ENCODE measurements at regions not wholly inside any gene's neighbourhood (a gene's known extent, or its start where the extent isn't known, plus 50 kb on each side); places are given as distances from the start of the nearest gene placed in this dataset.

DNA sequence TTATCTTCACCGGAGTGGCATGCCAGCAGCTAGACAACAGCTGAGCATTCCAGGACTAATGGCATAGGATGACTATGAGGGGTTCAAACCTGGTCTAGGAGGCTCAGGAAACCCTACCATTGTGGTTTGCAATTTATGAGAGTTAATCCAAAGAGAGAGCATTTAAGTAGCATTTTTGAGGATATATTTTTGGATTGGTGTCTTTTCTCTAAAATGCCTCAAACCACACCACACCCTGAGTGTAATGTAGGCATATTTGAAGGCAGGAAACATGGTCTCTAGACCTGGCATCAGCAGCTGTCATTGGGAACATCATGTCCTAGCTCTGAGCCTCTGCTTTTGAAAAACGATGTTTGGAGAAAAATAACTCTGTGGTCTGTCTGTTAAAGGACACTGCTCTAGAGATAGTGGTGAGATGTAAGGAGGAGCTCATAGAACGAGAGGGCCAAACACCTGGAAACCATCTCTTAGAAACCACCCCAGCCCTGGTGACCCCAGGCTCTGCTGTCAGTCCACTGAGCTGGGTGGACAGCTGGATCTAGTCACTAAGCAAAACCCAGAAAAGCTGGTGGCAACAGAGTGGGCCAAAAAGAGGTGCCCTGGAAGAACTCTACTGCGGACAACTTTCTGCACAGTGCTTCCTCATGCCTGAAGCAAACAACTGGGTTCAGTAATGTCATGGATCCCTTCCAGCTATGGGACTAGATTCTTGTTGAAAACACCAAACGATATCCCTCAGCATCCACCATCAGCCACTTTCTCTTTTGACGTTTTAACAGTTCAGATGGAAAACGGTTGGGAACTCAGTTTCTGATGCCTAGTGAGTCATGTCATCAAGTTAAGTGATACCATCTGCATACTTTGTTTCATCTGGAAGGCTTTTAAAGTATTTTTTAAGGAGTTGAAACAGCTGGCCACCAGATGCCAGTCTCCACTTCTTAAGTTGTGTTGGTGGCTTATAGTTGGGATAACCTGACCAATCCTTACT lies 100.2 kb upstream of the C1QTNF7 start:
- Histone ChIP-seq H3K79me2 (replicated peaks; ENCODE audit: insufficient read depth, low read length) (no peaks in the 10 kb centered on the region), H3K4me3 (ENCODE audit: low read length) (no peak overlapping the region), H3K9ac (ENCODE audit: low read length) (no peak overlapping the region), H3K27me3 (ENCODE audit: insufficient read depth, low read depth, low read length) (no peaks in the 10 kb centered on the region), H3K9me2 (ENCODE audit: insufficient read depth, low read length) (no peaks in the 10 kb centered on the region), H3K27ac (ENCODE audit: low read length) (no peak overlapping the region), H4K20me1 (ENCODE audit: insufficient read depth) (no peaks in the 10 kb centered on the region), H2AFZ (ENCODE audit: low read depth, low read length) (no peak overlapping the region), H3K4me2 (ENCODE audit: low read length) (no peak overlapping the region), H3K9me3 (ENCODE audit: low read length) (no peaks in the 10 kb centered on the region), H3F3A (ENCODE audit: insufficient read depth, low read length, poor library complexity, severe bottlenecking) (no peaks in the 10 kb centered on the region), H3K36me3 (ENCODE audit: insufficient read depth, low read length) (no peaks in the 10 kb centered on the region)
- TF ChIP-seq TAF1 (IDR thresholded peaks at IDR 0.05; ENCODE audit: low read depth) (no peak), REST (IDR thresholded peaks at IDR 0.05; ENCODE audit: borderline replicate concordance) (no peak), RAD21 (conservative IDR thresholded peaks at IDR 0.05) (no peak), MXI1 (conservative IDR thresholded peaks at IDR 0.05; ENCODE audit: poor library complexity, severe bottlenecking) (no peak), EZH2 (IDR thresholded peaks at IDR 0.05; ENCODE audit: borderline replicate concordance, insufficient read depth, low read length, poor library complexity, severe bottlenecking) (no peak), EP300 (conservative IDR thresholded peaks at IDR 0.05; ENCODE audit: poor library complexity, severe bottlenecking) (no peak)

DNA sequence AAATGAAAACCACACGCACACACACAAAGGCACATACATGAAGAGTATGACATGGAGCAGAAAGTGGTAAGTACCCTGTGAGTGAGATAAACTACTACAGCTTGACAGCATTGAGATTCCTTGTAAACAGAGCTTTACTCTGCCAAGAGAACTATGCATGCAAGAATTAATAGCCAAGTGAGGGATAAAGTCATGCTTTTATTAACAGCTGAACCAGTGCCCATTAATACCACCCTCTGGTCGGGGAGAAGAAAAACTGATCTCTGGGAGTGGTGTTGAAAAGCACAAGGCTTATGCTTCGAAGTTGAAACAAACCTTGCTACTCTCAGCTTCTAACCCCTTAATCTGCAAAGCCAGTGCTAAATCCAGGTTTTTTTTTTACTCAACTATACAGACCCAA lies 95.9 kb upstream of the C1QTNF7 start:
- Histone ChIP-seq H3K36me3 (ENCODE audit: insufficient read depth, low read length) (no peaks in the 10 kb centered on the region), H3K27ac (ENCODE audit: low read length) (no peak overlapping the region), H3K9me2 (ENCODE audit: insufficient read depth, low read length) (no peaks in the 10 kb centered on the region), H3K27me3 (ENCODE audit: insufficient read depth, low read depth, low read length) (no peaks in the 10 kb centered on the region), H3K9ac (ENCODE audit: low read length) (no peak overlapping the region), H2AFZ (ENCODE audit: low read depth, low read length) (no peak overlapping the region), H3K9me3 (ENCODE audit: low read length) (no peaks in the 10 kb centered on the region), H3K4me3 (ENCODE audit: low read length) (no peak overlapping the region), H4K20me1 (ENCODE audit: insufficient read depth) (no peaks in the 10 kb centered on the region), H3K4me2 (ENCODE audit: low read length) (no peak overlapping the region), H3F3A (ENCODE audit: insufficient read depth, low read length, poor library complexity, severe bottlenecking) (no peaks in the 10 kb centered on the region), H3K79me2 (replicated peaks; ENCODE audit: insufficient read depth, low read length) (no peaks in the 10 kb centered on the region)
- TF ChIP-seq EP300 (conservative IDR thresholded peaks at IDR 0.05; ENCODE audit: poor library complexity, severe bottlenecking) (no peak), RAD21 (conservative IDR thresholded peaks at IDR 0.05) (no peak), TAF1 (IDR thresholded peaks at IDR 0.05; ENCODE audit: low read depth) (no peak), MXI1 (conservative IDR thresholded peaks at IDR 0.05; ENCODE audit: poor library complexity, severe bottlenecking) (no peak), EZH2 (IDR thresholded peaks at IDR 0.05; ENCODE audit: borderline replicate concordance, insufficient read depth, low read length, poor library complexity, severe bottlenecking) (no peak), SMC3 (conservative IDR thresholded peaks at IDR 0.05; ENCODE audit: poor library complexity) (no peak), REST (IDR thresholded peaks at IDR 0.05; ENCODE audit: borderline replicate concordance) (no peak), POLR2AphosphoS5 (IDR thresholded peaks at IDR 0.05) (no peak)
- TF ChIP-seq, protein P1, sequence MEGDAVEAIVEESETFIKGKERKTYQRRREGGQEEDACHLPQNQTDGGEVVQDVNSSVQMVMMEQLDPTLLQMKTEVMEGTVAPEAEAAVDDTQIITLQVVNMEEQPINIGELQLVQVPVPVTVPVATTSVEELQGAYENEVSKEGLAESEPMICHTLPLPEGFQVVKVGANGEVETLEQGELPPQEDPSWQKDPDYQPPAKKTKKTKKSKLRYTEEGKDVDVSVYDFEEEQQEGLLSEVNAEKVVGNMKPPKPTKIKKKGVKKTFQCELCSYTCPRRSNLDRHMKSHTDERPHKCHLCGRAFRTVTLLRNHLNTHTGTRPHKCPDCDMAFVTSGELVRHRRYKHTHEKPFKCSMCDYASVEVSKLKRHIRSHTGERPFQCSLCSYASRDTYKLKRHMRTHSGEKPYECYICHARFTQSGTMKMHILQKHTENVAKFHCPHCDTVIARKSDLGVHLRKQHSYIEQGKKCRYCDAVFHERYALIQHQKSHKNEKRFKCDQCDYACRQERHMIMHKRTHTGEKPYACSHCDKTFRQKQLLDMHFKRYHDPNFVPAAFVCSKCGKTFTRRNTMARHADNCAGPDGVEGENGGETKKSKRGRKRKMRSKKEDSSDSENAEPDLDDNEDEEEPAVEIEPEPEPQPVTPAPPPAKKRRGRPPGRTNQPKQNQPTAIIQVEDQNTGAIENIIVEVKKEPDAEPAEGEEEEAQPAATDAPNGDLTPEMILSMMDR (IDR thresholded peaks at IDR 0.05; ENCODE audit: poor library complexity, severe bottlenecking): no peak

All from neural cell (in vitro differentiated cells).